OCI-LY1 (cell line): ENCODE measurements at regions not wholly inside any gene's neighbourhood (a gene's known extent, or its start where the extent isn't known, plus 50 kb on each side); places are given as distances from the start of the nearest gene placed in this dataset.

Experiments
- H2AFZ ChIP-seq: fragments of 200-600 bp; sonication (generic), shearing (Covaris generic); 2 replicates; pipeline ENCODE4 v1.6.0; 2014; ENCODE audit warnings: antibody characterized with exemption, mild to moderate bottlenecking, low read length
- H3F3A ChIP-seq: fragments of 200-600 bp; sonication (generic), shearing (Covaris generic); 2 replicates; pipeline ENCODE4 v1.6.0; 2014; ENCODE audit warnings: mild to moderate bottlenecking, antibody characterized with exemption, low read length, moderate library complexity; ENCODE audit not compliant: insufficient read depth
- H3K27ac ChIP-seq: fragments of 200-600 bp; sonication (generic); 2 replicates; pipeline ENCODE4 v1.5.1; 2014; ENCODE audit warnings: low read length, mixed run types, mild to moderate bottlenecking, low read depth; ENCODE audit not compliant: poor library complexity, severe bottlenecking
- H3K27me3 ChIP-seq: fragments of 200-600 bp; sonication (generic); 2 replicates; pipeline ENCODE4 v1.6.0; 2014; ENCODE audit warnings: antibody characterized with exemption, mild to moderate bottlenecking, low read length, moderate library complexity; ENCODE audit not compliant: insufficient read depth
- H3K36me3 ChIP-seq: fragments of 200-600 bp; sonication (generic); 2 replicates; pipeline ENCODE4 v1.6.1; 2014; ENCODE audit warnings: mild to moderate bottlenecking, antibody characterized with exemption, low read length, moderate library complexity, mixed read lengths; ENCODE audit not compliant: insufficient read depth
- H3K4me1 ChIP-seq: fragments of 200-600 bp; sonication (generic); 2 replicates; pipeline ENCODE4 v1.5.1; 2014; ENCODE audit warnings: mild to moderate bottlenecking, low read length, moderate library complexity; ENCODE audit not compliant: insufficient read depth, severe bottlenecking
- H3K4me2 ChIP-seq: fragments of 200-600 bp; sonication (generic), shearing (Covaris generic); 2 replicates; pipeline ENCODE4 v1.6.1; 2014; ENCODE audit warnings: low read length
- H3K4me3 ChIP-seq: fragments of 200-600 bp; sonication (generic); 2 replicates; pipeline ENCODE4 v1.5.1; 2014; ENCODE audit warnings: low read length, low read depth, mild to moderate bottlenecking, mixed read lengths; ENCODE audit not compliant: poor library complexity, severe bottlenecking
- H3K79me2 ChIP-seq: fragments of 200-600 bp; shearing (Covaris generic); 2 replicates; pipeline ENCODE4 v1.6.1; 2016; ENCODE audit warnings: mixed run types, low read length, mixed read lengths; ENCODE audit not compliant: insufficient read depth
- H3K9ac ChIP-seq: fragments of 200-600 bp; sonication (generic), shearing (Covaris generic); 2 replicates; pipeline ENCODE4 v1.6.1; 2014; ENCODE audit warnings: mild to moderate bottlenecking, low read length, mixed read lengths
- H3K9me2 ChIP-seq: fragments of 200-600 bp; sonication (generic), shearing (Covaris generic); 2 replicates; pipeline ENCODE4 v1.6.1; 2014; ENCODE audit warnings: low read depth, mild to moderate bottlenecking, low read length, mixed read lengths
- H3K9me3 ChIP-seq: fragments of 200-600 bp; shearing (Covaris generic); 2 replicates; pipeline ENCODE4 v1.6.1; 2014; ENCODE audit warnings: low read length, mixed read lengths
- H4K20me1 ChIP-seq: fragments of 200-600 bp; sonication (generic), shearing (Covaris generic); 2 replicates; pipeline ENCODE4 v1.6.0; 2016; ENCODE audit warnings: mild to moderate bottlenecking, low read length; ENCODE audit not compliant: insufficient read depth
- CTCF ChIP-seq: fragments of 200-600 bp; sonication (generic), shearing (Covaris generic); IDR thresholded peaks from 2 replicates; pipeline ENCODE4 v1.5.1; 2017; ENCODE audit warnings: mild to moderate bottlenecking, antibody characterized with exemption, low read length, moderate library complexity, mixed read lengths
- EZH2 ChIP-seq: fragments of 200-600 bp; sonication (generic), shearing (Covaris generic); IDR thresholded peaks from 2 replicates; pipeline ENCODE4 v1.8.0; 2017; ENCODE audit warnings: borderline replicate concordance, mixed run types, mild to moderate bottlenecking, antibody characterized with exemption, low read length, moderate library complexity, mixed read lengths

DNA sequence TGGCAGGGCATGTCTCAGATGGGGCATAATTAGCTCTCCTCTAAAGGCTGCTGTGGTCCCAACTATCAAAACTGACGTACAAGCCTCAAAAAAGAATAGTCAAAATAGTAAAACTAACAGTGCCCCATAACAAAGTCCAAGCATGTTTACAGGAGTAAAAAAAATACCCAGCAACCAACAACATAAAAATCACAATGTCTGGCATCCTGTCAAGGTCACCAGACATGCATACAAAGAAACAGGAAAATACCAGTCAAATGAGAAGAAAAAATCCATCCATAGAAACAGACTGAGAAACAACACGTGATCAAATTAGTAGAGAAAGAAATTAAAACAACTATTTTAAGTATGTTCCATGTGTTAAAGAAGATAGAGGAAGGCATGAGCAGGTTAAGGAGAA lies 131.2 kb upstream of the C14orf180 start:
- Histone ChIP-seq H3K36me3 (no peaks in the 10 kb centered on the region), H3K9ac (no peak overlapping the region)

GRCh38 chr14:104448721-104449120 lies 130.8 kb upstream of the C14orf180 start:
- H4K20me1 ChIP-seq, result no peaks in the 10 kb centered on the region
- no peaks in the 10 kb centered on the region for H3F3A ChIP-seq
- H3K9ac ChIP-seq, result no peak overlapping the region
- H3K79me2 ChIP-seq, result no peaks in the 10 kb centered on the region
- 0 out of 2 replicates have a peak, but pooled peaks cover 9% of the 10 kb centered on the region for H3K27me3 ChIP-seq
- no peak overlapping the region for H3K4me2 ChIP-seq
- no peaks in the 10 kb centered on the region for H3K4me1 ChIP-seq
- no peaks in the 10 kb centered on the region for H3K9me2 ChIP-seq
- H3K9me3 ChIP-seq, result peaks cover 5% of the 10 kb centered on the region; the same call in 1 of the 2 replicates
- no peak overlapping the region for H3K4me3 ChIP-seq
- H3K27ac ChIP-seq, result no peak overlapping the region
- no peaks in the 10 kb centered on the region for H3K36me3 ChIP-seq
- no peak overlapping the region for H2AFZ ChIP-seq
- TF ChIP-seq CTCF (no peak), EZH2 (no peak)

More for the DNA sequence above, 131.2 kb upstream of the C14orf180 start:
- no peaks in the 10 kb centered on the region for H3K79me2 ChIP-seq
- no peak overlapping the region for H3K4me3 ChIP-seq
- no peak for TF ChIP-seq CTCF
- no peak for TF ChIP-seq EZH2
- H2AFZ ChIP-seq, result no peak overlapping the region
- peaks cover 5% of the 10 kb centered on the region; the same call in 1 of the 2 replicates for H3K9me3 ChIP-seq
- H3F3A ChIP-seq, result no peaks in the 10 kb centered on the region
- no peaks in the 10 kb centered on the region for H4K20me1 ChIP-seq
- no peak overlapping the region for H3K27ac ChIP-seq
- H3K27me3 ChIP-seq, result 0 out of 2 replicates have a peak, but pooled peaks cover 9% of the 10 kb centered on the region
- H3K4me2 ChIP-seq, result no peak overlapping the region
- H3K9me2 ChIP-seq, result no peaks in the 10 kb centered on the region
- no peaks in the 10 kb centered on the region for H3K4me1 ChIP-seq

- Histone ChIP-seq H3K27me3 (0 out of 2 replicates have a peak, but pooled peaks cover 5% of the 10 kb centered on the region), H3K4me2 (no peak overlapping the region), H3K9me2 (no peaks in the 10 kb centered on the region), H2AFZ (no peak overlapping the region), H3K79me2 (no peaks in the 10 kb centered on the region), H3K4me1 (no peaks in the 10 kb centered on the region), H3F3A (no peaks in the 10 kb centered on the region), H3K27ac (no peak overlapping the region), H3K9me3 (peaks cover 5% of the 10 kb centered on the region; the same call in 1 of the 2 replicates), H3K4me3 (no peak overlapping the region), H3K36me3 (no peaks in the 10 kb centered on the region), H4K20me1 (no peaks in the 10 kb centered on the region), H3K9ac (no peak overlapping the region)
- TF ChIP-seq EZH2 (no peak), CTCF (no peak)
Observed at GRCh38 chr14:104450811-104451401, 128.7 kb upstream of the C14orf180 start.
